ENCODE measurements at regions not wholly inside any gene's neighbourhood (a gene's known extent, or its start where the extent isn't known, plus 50 kb on each side); places are given as distances from the start of the nearest gene placed in this dataset.
"Not testable (repeated sequence)": the region's sequence is repeated elsewhere in the genome, so short reads cannot be mapped to it uniquely, and the experiment has no call there.

DNA sequence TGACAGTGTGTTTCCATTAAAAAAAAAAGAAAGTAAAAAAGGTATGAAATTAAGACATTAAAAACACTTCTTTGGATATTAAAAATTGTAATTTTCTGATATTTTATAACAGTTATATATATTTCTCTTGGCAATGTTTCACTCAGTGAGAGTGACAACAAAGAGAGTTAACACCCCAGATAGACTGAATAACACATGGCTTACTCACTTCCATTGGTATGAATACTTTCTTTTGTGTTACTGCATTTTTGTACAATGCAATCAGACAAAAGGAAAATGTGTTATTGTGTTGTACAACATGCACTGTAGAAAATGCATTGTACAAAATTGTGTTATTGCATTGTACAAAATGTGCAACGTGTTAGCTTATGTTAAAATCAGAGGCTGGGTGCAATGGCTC is 676.6 kb upstream of the AMELY start:
- not testable (repeated sequence) for H3K27ac Mint-ChIP-seq; H3K27me3 ChIP-seq (ENCODE audit: control insufficient read depth, insufficient read depth, low read length, poor library complexity, severe bottlenecking); H3K36me3 Mint-ChIP-seq (ENCODE audit: low read depth); H3K36me3 ChIP-seq (ENCODE audit: control insufficient read depth, insufficient read depth, low read length); H3K9ac ChIP-seq (ENCODE audit: extremely low read depth, low read length, poor library complexity, severe bottlenecking); H3K4me1 Mint-ChIP-seq; H3K4me3 Mint-ChIP-seq; H3K9me3 ChIP-seq (ENCODE audit: control insufficient read depth, low read length); H3K4me3 ChIP-seq (ENCODE audit: low read length); DNase-seq; H3K27me3 Mint-ChIP-seq (ENCODE audit: insufficient read depth); H3K9me3 Mint-ChIP-seq; H3K4me1 ChIP-seq (ENCODE audit: control insufficient read depth, insufficient read depth, low read length); H3K27ac ChIP-seq (ENCODE audit: low read depth, low read length)
- 100% methylated on average over 1 of the region's 1 CpG; no CpG with 5 or more reads in 1 of the 2 experiments for WGBS, 2 experiments (ENCODE audit: insufficient coverage in 1 of 2, insufficient read length in 1 of 2)

DNA sequence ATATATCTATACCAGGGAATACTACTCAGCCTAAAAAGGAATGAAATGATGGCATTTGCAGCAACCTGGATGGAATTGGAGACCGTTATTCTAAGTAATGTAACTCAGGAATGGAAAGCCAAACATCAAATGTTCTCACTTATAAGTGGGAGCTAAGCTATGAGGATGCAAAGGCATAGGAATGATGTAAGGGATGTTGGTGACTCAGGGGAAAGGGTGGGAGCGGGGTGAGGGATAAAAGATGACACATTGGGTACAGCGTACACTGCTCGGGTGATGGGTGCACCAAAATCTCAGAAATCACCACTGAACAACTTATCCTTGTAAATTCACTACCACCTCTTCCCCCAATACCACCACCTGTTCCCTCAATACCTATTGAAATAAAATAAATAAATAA is 651.0 kb upstream of the AMELY start:
- WGBS, 2 experiments (ENCODE audit: insufficient coverage in 1 of 2, insufficient read length in 1 of 2), result 83 to 100% methylated on average over 1 to 3 of the region's 4 CpGs
- no peak overlapping the region for H3K9ac ChIP-seq (ENCODE audit: extremely low read depth, low read length, poor library complexity, severe bottlenecking)
- Mint-ChIP-seq H3K4me1 (no peaks in the 10 kb centered on the region), H3K27ac (no peak overlapping the region), H3K27me3 (ENCODE audit: insufficient read depth) (no peaks in the 10 kb centered on the region), H3K9me3 (no peaks in the 10 kb centered on the region), H3K4me3 (no peak overlapping the region), H3K36me3 (ENCODE audit: low read depth) (no peaks in the 10 kb centered on the region)
- TF ChIP-seq, protein P1, sequence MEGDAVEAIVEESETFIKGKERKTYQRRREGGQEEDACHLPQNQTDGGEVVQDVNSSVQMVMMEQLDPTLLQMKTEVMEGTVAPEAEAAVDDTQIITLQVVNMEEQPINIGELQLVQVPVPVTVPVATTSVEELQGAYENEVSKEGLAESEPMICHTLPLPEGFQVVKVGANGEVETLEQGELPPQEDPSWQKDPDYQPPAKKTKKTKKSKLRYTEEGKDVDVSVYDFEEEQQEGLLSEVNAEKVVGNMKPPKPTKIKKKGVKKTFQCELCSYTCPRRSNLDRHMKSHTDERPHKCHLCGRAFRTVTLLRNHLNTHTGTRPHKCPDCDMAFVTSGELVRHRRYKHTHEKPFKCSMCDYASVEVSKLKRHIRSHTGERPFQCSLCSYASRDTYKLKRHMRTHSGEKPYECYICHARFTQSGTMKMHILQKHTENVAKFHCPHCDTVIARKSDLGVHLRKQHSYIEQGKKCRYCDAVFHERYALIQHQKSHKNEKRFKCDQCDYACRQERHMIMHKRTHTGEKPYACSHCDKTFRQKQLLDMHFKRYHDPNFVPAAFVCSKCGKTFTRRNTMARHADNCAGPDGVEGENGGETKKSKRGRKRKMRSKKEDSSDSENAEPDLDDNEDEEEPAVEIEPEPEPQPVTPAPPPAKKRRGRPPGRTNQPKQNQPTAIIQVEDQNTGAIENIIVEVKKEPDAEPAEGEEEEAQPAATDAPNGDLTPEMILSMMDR (conservative IDR thresholded peaks at IDR 0.05), result no peak
- no peak for DNase-seq
- no peaks in the 10 kb centered on the region for H3K9me3 ChIP-seq (ENCODE audit: control insufficient read depth, low read length)
- H3K27me3 ChIP-seq (ENCODE audit: control insufficient read depth, insufficient read depth, low read length, poor library complexity, severe bottlenecking), result no peaks in the 10 kb centered on the region
- H3K4me1 ChIP-seq (ENCODE audit: control insufficient read depth, insufficient read depth, low read length), result no peaks in the 10 kb centered on the region
- no peak overlapping the region for H3K27ac ChIP-seq (ENCODE audit: low read depth, low read length)
- no peaks in the 10 kb centered on the region for H3K36me3 ChIP-seq (ENCODE audit: control insufficient read depth, insufficient read depth, low read length)
- H3K4me3 ChIP-seq (ENCODE audit: low read length), result no peak overlapping the region

GRCh38 chrY:7557675-7558074 is 646.1 kb upstream of the AMELY start:
- Histone ChIP-seq H3K9me3 (ENCODE audit: control insufficient read depth, low read length) (no peaks in the 10 kb centered on the region), H3K36me3 (ENCODE audit: control insufficient read depth, insufficient read depth, low read length) (no peaks in the 10 kb centered on the region), H3K4me3 (ENCODE audit: low read length) (no peak overlapping the region), H3K4me1 (ENCODE audit: control insufficient read depth, insufficient read depth, low read length) (no peaks in the 10 kb centered on the region), H3K27me3 (ENCODE audit: control insufficient read depth, insufficient read depth, low read length, poor library complexity, severe bottlenecking) (no peaks in the 10 kb centered on the region), H3K9ac (ENCODE audit: extremely low read depth, low read length, poor library complexity, severe bottlenecking) (no peak overlapping the region), H3K27ac (ENCODE audit: low read depth, low read length) (no peak overlapping the region)
- WGBS, 2 experiments (ENCODE audit: insufficient coverage in 1 of 2, insufficient read length in 1 of 2), result 53% methylated on average over 7 of the region's 7 CpGs; no CpG with 5 or more reads in 1 of the 2 experiments
- DNase-seq, result no peak
- Mint-ChIP-seq H3K27ac (no peak overlapping the region), H3K36me3 (ENCODE audit: low read depth) (no peaks in the 10 kb centered on the region), H3K27me3 (ENCODE audit: insufficient read depth) (no peaks in the 10 kb centered on the region), H3K4me3 (no peak overlapping the region), H3K9me3 (no peaks in the 10 kb centered on the region), H3K4me1 (no peaks in the 10 kb centered on the region)
- TF ChIP-seq, protein P1 (conservative IDR thresholded peaks at IDR 0.05), result no peak

GRCh38 chrY:7555006-7555405 is 643.5 kb upstream of the AMELY start:
- no peaks in the 10 kb centered on the region for H3K9me3 Mint-ChIP-seq
- TF ChIP-seq, protein P1 (conservative IDR thresholded peaks at IDR 0.05), result no peak
- H3K36me3 Mint-ChIP-seq (ENCODE audit: low read depth), result no peaks in the 10 kb centered on the region
- no peak overlapping the region for H3K4me3 Mint-ChIP-seq
- WGBS, 2 experiments (ENCODE audit: insufficient coverage in 1 of 2, insufficient read length in 1 of 2), result 40 to 78% methylated on average over 1 to 6 of the region's 6 CpGs
- Histone ChIP-seq H3K9me3 (ENCODE audit: control insufficient read depth, low read length) (no peaks in the 10 kb centered on the region), H3K4me1 (ENCODE audit: control insufficient read depth, insufficient read depth, low read length) (no peaks in the 10 kb centered on the region), H3K27ac (ENCODE audit: low read depth, low read length) (no peak overlapping the region), H3K9ac (ENCODE audit: extremely low read depth, low read length, poor library complexity, severe bottlenecking) (no peak overlapping the region), H3K4me3 (ENCODE audit: low read length) (no peak overlapping the region), H3K36me3 (ENCODE audit: control insufficient read depth, insufficient read depth, low read length) (no peaks in the 10 kb centered on the region), H3K27me3 (ENCODE audit: control insufficient read depth, insufficient read depth, low read length, poor library complexity, severe bottlenecking) (no peaks in the 10 kb centered on the region)
- no peaks in the 10 kb centered on the region for H3K4me1 Mint-ChIP-seq
- no peaks in the 10 kb centered on the region for H3K27me3 Mint-ChIP-seq (ENCODE audit: insufficient read depth)
- no peak overlapping the region for H3K27ac Mint-ChIP-seq
- no peak for DNase-seq
